Effector memory CD4-positive, alpha-beta T cell (primary cell): ENCODE measurements at regions not wholly inside any gene's neighbourhood (a gene's known extent, or its start where the extent isn't known, plus 50 kb on each side); places are given as distances from the start of the nearest gene placed in this dataset.

Experiments used
- DNase-seq, 3 donors: peaks; one replicate each; pipeline ENCODE4 v3.0.0-alpha.2; 2020
- H3K27ac ChIP-seq: 2 replicates; pipeline ENCODE4 v1.7.0; 2013; ENCODE audit warnings: mild to moderate bottlenecking, low read length, moderate library complexity; ENCODE audit not compliant: insufficient read depth, poor library complexity, severe bottlenecking
- H3K27me3 ChIP-seq: replicated peaks from 2 replicates; pipeline ENCODE4 v1.7.0; 2013; ENCODE audit warnings: mild to moderate bottlenecking, low read length; ENCODE audit not compliant: insufficient read depth, control insufficient read depth, poor library complexity, severe bottlenecking
- H3K36me3 ChIP-seq: 2 replicates; pipeline ENCODE4 v1.7.0; 2013; ENCODE audit warnings: mild to moderate bottlenecking, low read length, moderate library complexity; ENCODE audit not compliant: control insufficient read depth, insufficient read depth
- H3K4me1 ChIP-seq: 2 replicates; pipeline ENCODE4 v1.7.0; 2013; ENCODE audit warnings: low read length, mild to moderate bottlenecking; ENCODE audit not compliant: control insufficient read depth, insufficient read depth, poor library complexity, severe bottlenecking
- H3K4me3 ChIP-seq: 2 replicates; pipeline ENCODE4 v1.7.0; 2013; ENCODE audit warnings: low read length, low read depth, mild to moderate bottlenecking; ENCODE audit not compliant: insufficient read depth, poor library complexity, severe bottlenecking
- H3K9me3 ChIP-seq: 2 replicates; pipeline ENCODE4 v1.7.0; 2013; ENCODE audit warnings: mild to moderate bottlenecking, low read length, moderate library complexity; ENCODE audit not compliant: control insufficient read depth

GRCh38 chr2:235191978-235192377, 240.2 kb downstream of the SH3BP4 start:
- Histone ChIP-seq H3K27ac (no peak overlapping the region), H3K9me3 (no peaks in the 10 kb centered on the region), H3K27me3 (no peaks in the 10 kb centered on the region), H3K4me3 (no peak overlapping the region), H3K4me1 (no peaks in the 10 kb centered on the region), H3K36me3 (no peaks in the 10 kb centered on the region)
- no peak for DNase-seq

GRCh38 chr2:235194351-235194750, 242.5 kb downstream of the SH3BP4 start:
- Histone ChIP-seq H3K9me3 (no peaks in the 10 kb centered on the region), H3K4me3 (no peak overlapping the region), H3K36me3 (no peaks in the 10 kb centered on the region), H3K4me1 (no peaks in the 10 kb centered on the region), H3K27ac (no peak overlapping the region), H3K27me3 (no peaks in the 10 kb centered on the region)
- DNase-seq, result no peak

- Histone ChIP-seq H3K4me1 (no peaks in the 10 kb centered on the region), H3K4me3 (no peak overlapping the region), H3K36me3 (no peaks in the 10 kb centered on the region), H3K9me3 (no peaks in the 10 kb centered on the region), H3K27me3 (no peaks in the 10 kb centered on the region), H3K27ac (no peak overlapping the region)
- no peak for DNase-seq
Observed at GRCh38 chr2:235194836-235195235, 243.0 kb downstream of the SH3BP4 start.

- H3K9me3 ChIP-seq, result no peaks in the 10 kb centered on the region
- H3K4me1 ChIP-seq, result no peaks in the 10 kb centered on the region
- DNase-seq, result no peak
- no peaks in the 10 kb centered on the region for H3K36me3 ChIP-seq
- H3K27me3 ChIP-seq, result no peaks in the 10 kb centered on the region
- H3K4me3 ChIP-seq, result no peak overlapping the region
- no peak overlapping the region for H3K27ac ChIP-seq
Observed at GRCh38 chr2:235195921-235196320, 244.1 kb downstream of the SH3BP4 start.

GRCh38 chr2:235199128-235199527, 247.3 kb downstream of the SH3BP4 start:
- Histone ChIP-seq H3K27me3 (no peaks in the 10 kb centered on the region), H3K9me3 (no peaks in the 10 kb centered on the region), H3K27ac (no peak overlapping the region), H3K4me3 (no peak overlapping the region), H3K4me1 (no peaks in the 10 kb centered on the region), H3K36me3 (no peaks in the 10 kb centered on the region)
- no peak for DNase-seq

- no peaks in the 10 kb centered on the region for H3K27me3 ChIP-seq
- no peak overlapping the region for H3K4me3 ChIP-seq
- no peaks in the 10 kb centered on the region for H3K36me3 ChIP-seq
- DNase-seq, result no peak
- H3K9me3 ChIP-seq, result no peaks in the 10 kb centered on the region
- no peak overlapping the region for H3K27ac ChIP-seq
- H3K4me1 ChIP-seq, result no peaks in the 10 kb centered on the region
Observed at GRCh38 chr2:235200216-235200615, 248.4 kb downstream of the SH3BP4 start.

- no peak for DNase-seq
- Histone ChIP-seq H3K4me3 (no peak overlapping the region), H3K9me3 (no peaks in the 10 kb centered on the region), H3K27me3 (no peaks in the 10 kb centered on the region), H3K36me3 (no peaks in the 10 kb centered on the region), H3K4me1 (no peaks in the 10 kb centered on the region), H3K27ac (no peak overlapping the region)
Observed at GRCh38 chr2:235201756-235202155, 249.9 kb downstream of the SH3BP4 start.

- H3K4me1 ChIP-seq, result no peaks in the 10 kb centered on the region
- no peaks in the 10 kb centered on the region for H3K9me3 ChIP-seq
- H3K4me3 ChIP-seq, result no peak overlapping the region
- no peaks in the 10 kb centered on the region for H3K36me3 ChIP-seq
- H3K27ac ChIP-seq, result no peak overlapping the region
- H3K27me3 ChIP-seq, result no peaks in the 10 kb centered on the region
- DNase-seq, result no peak
Observed at GRCh38 chr2:235204948-235205347, 253.1 kb downstream of the SH3BP4 start.

- Histone ChIP-seq H3K36me3 (no peaks in the 10 kb centered on the region), H3K27me3 (no peaks in the 10 kb centered on the region), H3K4me1 (no peaks in the 10 kb centered on the region), H3K4me3 (no peak overlapping the region), H3K9me3 (no peaks in the 10 kb centered on the region), H3K27ac (no peak overlapping the region)
- DNase-seq, result no peak
Observed at GRCh38 chr2:235206399-235206798, 254.6 kb downstream of the SH3BP4 start.

- Histone ChIP-seq H3K27ac (no peak overlapping the region), H3K27me3 (no peaks in the 10 kb centered on the region), H3K9me3 (no peaks in the 10 kb centered on the region), H3K36me3 (no peaks in the 10 kb centered on the region), H3K4me3 (no peak overlapping the region), H3K4me1 (no peaks in the 10 kb centered on the region)
- DNase-seq, result no peak
Observed at GRCh38 chr2:235206980-235207579, 255.3 kb downstream of the SH3BP4 start.
